ENCODE measurements at regions not wholly inside any gene's neighbourhood (a gene's known extent, or its start where the extent isn't known, plus 50 kb on each side); places are given as distances from the start of the nearest gene placed in this dataset.

GRCh38 chr11:29006668-29007067 is 898.5 kb downstream of the METTL15 start:
- TF ChIP-seq, protein P1, sequence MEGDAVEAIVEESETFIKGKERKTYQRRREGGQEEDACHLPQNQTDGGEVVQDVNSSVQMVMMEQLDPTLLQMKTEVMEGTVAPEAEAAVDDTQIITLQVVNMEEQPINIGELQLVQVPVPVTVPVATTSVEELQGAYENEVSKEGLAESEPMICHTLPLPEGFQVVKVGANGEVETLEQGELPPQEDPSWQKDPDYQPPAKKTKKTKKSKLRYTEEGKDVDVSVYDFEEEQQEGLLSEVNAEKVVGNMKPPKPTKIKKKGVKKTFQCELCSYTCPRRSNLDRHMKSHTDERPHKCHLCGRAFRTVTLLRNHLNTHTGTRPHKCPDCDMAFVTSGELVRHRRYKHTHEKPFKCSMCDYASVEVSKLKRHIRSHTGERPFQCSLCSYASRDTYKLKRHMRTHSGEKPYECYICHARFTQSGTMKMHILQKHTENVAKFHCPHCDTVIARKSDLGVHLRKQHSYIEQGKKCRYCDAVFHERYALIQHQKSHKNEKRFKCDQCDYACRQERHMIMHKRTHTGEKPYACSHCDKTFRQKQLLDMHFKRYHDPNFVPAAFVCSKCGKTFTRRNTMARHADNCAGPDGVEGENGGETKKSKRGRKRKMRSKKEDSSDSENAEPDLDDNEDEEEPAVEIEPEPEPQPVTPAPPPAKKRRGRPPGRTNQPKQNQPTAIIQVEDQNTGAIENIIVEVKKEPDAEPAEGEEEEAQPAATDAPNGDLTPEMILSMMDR (IDR thresholded peaks at IDR 0.05) = no peak
- no peak for TF ChIP-seq POLR2AphosphoS5 (IDR thresholded peaks at IDR 0.05; ENCODE audit: low read depth, low read length)
- TF ChIP-seq, protein P2, sequence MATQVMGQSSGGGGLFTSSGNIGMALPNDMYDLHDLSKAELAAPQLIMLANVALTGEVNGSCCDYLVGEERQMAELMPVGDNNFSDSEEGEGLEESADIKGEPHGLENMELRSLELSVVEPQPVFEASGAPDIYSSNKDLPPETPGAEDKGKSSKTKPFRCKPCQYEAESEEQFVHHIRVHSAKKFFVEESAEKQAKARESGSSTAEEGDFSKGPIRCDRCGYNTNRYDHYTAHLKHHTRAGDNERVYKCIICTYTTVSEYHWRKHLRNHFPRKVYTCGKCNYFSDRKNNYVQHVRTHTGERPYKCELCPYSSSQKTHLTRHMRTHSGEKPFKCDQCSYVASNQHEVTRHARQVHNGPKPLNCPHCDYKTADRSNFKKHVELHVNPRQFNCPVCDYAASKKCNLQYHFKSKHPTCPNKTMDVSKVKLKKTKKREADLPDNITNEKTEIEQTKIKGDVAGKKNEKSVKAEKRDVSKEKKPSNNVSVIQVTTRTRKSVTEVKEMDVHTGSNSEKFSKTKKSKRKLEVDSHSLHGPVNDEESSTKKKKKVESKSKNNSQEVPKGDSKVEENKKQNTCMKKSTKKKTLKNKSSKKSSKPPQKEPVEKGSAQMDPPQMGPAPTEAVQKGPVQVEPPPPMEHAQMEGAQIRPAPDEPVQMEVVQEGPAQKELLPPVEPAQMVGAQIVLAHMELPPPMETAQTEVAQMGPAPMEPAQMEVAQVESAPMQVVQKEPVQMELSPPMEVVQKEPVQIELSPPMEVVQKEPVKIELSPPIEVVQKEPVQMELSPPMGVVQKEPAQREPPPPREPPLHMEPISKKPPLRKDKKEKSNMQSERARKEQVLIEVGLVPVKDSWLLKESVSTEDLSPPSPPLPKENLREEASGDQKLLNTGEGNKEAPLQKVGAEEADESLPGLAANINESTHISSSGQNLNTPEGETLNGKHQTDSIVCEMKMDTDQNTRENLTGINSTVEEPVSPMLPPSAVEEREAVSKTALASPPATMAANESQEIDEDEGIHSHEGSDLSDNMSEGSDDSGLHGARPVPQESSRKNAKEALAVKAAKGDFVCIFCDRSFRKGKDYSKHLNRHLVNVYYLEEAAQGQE (IDR thresholded peaks at IDR 0.05; ENCODE audit: insufficient read depth in 1 of 2, low read depth in 2 of 2, low read length in 1 of 2) = no peak
- TF ChIP-seq TCF7L2 (IDR thresholded peaks at IDR 0.05; ENCODE audit: low read depth, low read length) = no peak
- TF ChIP-seq SIN3A (IDR thresholded peaks at IDR 0.05; ENCODE audit: borderline replicate concordance, insufficient read depth, low read depth, low read length) = no peak
